HG03442 (cell line): ENCODE measurements at regions not wholly inside any gene's neighbourhood (a gene's known extent, or its start where the extent isn't known, plus 50 kb on each side); places are given as distances from the start of the nearest gene placed in this dataset.

Experiments used
- ATAC-seq: cut with Tn5 transposase; IDR thresholded peaks from one replicate; pipeline ENCODE4 v1.9.1; 2021; ENCODE audit warnings: mild to moderate bottlenecking, moderate library complexity; ENCODE audit not compliant: unreplicated experiment

- ATAC-seq: no peak
Measured at GRCh38 chr16:6689643-6690042, 643.0 kb upstream of the RBFOX1 start.

- ATAC-seq: no peak
Measured at GRCh38 chr16:6687593-6687992, 645.1 kb upstream of the RBFOX1 start.

GRCh38 chr16:6684076-6684673, 648.5 kb upstream of the RBFOX1 start:
- no peak for ATAC-seq

- ATAC-seq: no peak
Measured at GRCh38 chr16:6682142-6682811, 650.4 kb upstream of the RBFOX1 start.

GRCh38 chr16:6678586-6678985, 654.1 kb upstream of the RBFOX1 start:
- ATAC-seq: no peak

GRCh38 chr16:6674071-6674470, 658.6 kb upstream of the RBFOX1 start:
- ATAC-seq: no peak

GRCh38 chr16:6672507-6672906, 660.1 kb upstream of the RBFOX1 start:
- ATAC-seq: no peak

- no peak for ATAC-seq
Measured at GRCh38 chr16:6667393-6667792, 665.3 kb upstream of the RBFOX1 start.

- no peak for ATAC-seq
Measured at GRCh38 chr16:6665126-6665525, 667.5 kb upstream of the RBFOX1 start.

GRCh38 chr16:6663668-6664067, 669.0 kb upstream of the RBFOX1 start:
- ATAC-seq: no peak

- no peak for ATAC-seq
Measured at GRCh38 chr16:6656760-6657159, 675.9 kb upstream of the RBFOX1 start.

- ATAC-seq: no peak
Measured at GRCh38 chr16:6646891-6647290, 685.8 kb upstream of the RBFOX1 start.

GRCh38 chr16:6645768-6646568, 686.7 kb upstream of the RBFOX1 start:
- no peak for ATAC-seq

- ATAC-seq: no peak
Measured at GRCh38 chr16:6644916-6645315, 687.7 kb upstream of the RBFOX1 start.

GRCh38 chr16:6643080-6643686, 689.5 kb upstream of the RBFOX1 start:
- ATAC-seq: no peak

- no peak for ATAC-seq
Measured at GRCh38 chr16:6642271-6642670, 690.4 kb upstream of the RBFOX1 start.

GRCh38 chr16:6641091-6641490, 691.6 kb upstream of the RBFOX1 start:
- ATAC-seq: no peak

- no peak for ATAC-seq
Measured at GRCh38 chr16:6636457-6636856, 696.2 kb upstream of the RBFOX1 start.

GRCh38 chr16:6634151-6634550, 698.5 kb upstream of the RBFOX1 start:
- no peak for ATAC-seq

GRCh38 chr16:6633456-6633855, 699.2 kb upstream of the RBFOX1 start:
- ATAC-seq: no peak

- ATAC-seq: no peak
Measured at GRCh38 chr16:6629110-6629509, 703.5 kb upstream of the RBFOX1 start.

- no peak for ATAC-seq
Measured at GRCh38 chr16:6625606-6626005, 707.0 kb upstream of the RBFOX1 start.
